ENCODE measurements at regions not wholly inside any gene's neighbourhood (a gene's known extent, or its start where the extent isn't known, plus 50 kb on each side); places are given as distances from the start of the nearest gene placed in this dataset.
A peak's percentile ranks its signal among the peaks of the same experiment; 100 is the strongest.

DNA sequence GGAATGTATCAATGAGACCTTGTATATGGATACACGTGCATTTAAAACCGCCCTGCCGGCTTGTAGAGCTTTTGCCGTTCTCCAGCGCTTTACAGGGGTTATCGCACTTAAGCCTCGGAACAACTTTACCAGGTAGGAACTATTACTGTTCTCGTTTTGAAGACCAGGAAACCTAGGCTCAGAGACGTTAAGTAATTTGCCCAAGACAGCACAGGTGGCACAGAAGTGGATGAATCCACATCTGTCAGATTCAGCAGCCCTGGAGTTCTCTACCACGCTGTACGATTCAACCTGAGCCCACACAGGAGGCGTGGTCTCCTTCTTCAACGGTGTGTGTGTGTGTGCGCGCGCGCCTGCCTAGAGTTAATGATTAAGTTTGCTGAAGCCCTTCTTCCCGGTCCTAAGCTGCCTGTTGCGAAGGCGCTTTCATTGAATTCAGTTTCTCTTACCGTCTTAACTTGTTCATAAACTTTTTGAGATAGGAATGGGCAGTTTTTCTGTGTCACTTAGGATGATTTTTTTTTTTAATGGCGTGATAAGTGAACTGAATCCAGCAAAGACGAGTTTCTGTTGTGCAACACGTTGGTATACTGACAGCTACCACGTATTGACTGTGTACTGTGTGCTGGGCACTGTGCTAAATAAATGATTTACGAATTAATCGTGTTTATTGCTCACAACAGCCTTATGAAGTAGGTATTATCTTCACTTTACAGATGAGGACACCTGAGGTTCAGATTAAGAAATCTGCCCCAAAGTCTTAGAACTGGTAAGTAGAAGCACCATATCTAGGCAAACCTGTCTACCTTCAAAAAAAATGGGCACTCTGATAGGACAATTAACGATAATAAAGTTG lies 67.4 kb downstream of the KCNRG start:
- peak; percentile 16 for FAIRE-seq
- TF ChIP-seq, protein P1, sequence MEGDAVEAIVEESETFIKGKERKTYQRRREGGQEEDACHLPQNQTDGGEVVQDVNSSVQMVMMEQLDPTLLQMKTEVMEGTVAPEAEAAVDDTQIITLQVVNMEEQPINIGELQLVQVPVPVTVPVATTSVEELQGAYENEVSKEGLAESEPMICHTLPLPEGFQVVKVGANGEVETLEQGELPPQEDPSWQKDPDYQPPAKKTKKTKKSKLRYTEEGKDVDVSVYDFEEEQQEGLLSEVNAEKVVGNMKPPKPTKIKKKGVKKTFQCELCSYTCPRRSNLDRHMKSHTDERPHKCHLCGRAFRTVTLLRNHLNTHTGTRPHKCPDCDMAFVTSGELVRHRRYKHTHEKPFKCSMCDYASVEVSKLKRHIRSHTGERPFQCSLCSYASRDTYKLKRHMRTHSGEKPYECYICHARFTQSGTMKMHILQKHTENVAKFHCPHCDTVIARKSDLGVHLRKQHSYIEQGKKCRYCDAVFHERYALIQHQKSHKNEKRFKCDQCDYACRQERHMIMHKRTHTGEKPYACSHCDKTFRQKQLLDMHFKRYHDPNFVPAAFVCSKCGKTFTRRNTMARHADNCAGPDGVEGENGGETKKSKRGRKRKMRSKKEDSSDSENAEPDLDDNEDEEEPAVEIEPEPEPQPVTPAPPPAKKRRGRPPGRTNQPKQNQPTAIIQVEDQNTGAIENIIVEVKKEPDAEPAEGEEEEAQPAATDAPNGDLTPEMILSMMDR (IDR thresholded peaks at IDR 0.05; ENCODE audit: insufficient read depth, missing control alignments): no peak
- DNase-seq (ENCODE audit: insufficient read length, low spot score): no peak

DNA sequence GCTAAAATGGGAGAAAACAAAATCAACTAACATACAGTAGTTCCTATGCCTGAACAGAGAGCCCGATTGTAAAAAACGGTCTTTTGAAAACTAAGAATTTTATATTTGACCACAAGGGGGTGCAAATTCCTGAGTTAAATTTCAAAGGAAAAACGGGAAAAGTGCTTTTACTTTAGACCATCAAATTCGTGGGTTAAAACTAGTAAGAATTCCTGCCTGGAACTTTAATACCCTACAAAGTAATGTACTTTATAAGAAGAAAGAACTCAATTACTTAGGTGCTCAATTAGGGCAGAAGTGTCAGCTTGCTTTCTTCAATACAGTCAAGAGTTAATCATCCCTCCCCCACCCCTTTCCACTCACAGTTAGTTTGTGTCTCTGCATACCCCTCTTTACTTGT lies 69.8 kb downstream of the KCNRG start:
- FAIRE-seq: no peak
- TF ChIP-seq, protein P1 (IDR thresholded peaks at IDR 0.05; ENCODE audit: insufficient read depth, missing control alignments): peak; percentile 50
- peak; percentile 31 for DNase-seq (ENCODE audit: insufficient read length, low spot score)

DNA sequence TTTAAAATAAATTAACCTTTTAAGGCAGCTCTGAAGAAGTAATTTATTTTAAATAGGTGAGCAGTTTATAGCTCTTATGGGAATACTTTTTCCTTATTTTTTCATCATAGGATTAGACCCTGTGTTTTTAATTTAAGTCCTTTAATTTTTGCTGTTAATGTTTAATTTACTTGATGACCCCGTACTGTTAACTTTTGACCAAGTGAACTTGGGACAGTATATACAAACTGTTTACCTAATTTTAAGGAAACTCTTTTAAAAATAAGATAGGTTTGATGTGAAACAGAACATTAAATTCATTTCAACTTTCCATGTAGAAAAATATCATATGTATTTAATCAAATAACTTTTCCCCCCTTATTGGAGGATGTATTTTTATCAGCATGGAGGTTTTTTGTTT lies 74.4 kb downstream of the KCNRG start:
- FAIRE-seq: no peak
- TF ChIP-seq, protein P1 (IDR thresholded peaks at IDR 0.05; ENCODE audit: insufficient read depth, missing control alignments): no peak

DNA sequence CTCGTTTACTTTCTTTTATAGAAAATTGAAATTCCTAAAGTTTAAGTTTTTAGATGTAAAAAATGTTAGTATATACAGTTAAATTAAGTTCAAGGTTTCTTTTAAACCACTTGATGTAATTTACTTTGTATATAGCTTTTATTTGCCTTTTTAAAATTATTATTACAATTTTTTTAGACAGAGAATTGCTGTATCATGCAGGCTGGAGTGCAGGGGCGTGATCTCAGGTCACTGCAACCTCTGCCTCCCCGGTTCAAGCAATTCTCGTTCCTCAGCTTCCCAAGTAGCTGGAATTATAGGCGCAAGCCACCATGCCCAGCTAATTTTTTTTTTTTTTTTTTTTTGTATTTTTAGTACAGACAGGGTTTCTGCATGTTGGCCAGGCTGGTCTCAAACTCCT lies 75.0 kb downstream of the KCNRG start:
- TF ChIP-seq, protein P1 (IDR thresholded peaks at IDR 0.05; ENCODE audit: insufficient read depth, missing control alignments): no peak
- FAIRE-seq (no peak), DNase-seq (ENCODE audit: insufficient read length, low spot score) (no peak)

More for the DNA sequence above, 74.4 kb downstream of the KCNRG start:
- no peak for DNase-seq (ENCODE audit: insufficient read length, low spot score)

DNA sequence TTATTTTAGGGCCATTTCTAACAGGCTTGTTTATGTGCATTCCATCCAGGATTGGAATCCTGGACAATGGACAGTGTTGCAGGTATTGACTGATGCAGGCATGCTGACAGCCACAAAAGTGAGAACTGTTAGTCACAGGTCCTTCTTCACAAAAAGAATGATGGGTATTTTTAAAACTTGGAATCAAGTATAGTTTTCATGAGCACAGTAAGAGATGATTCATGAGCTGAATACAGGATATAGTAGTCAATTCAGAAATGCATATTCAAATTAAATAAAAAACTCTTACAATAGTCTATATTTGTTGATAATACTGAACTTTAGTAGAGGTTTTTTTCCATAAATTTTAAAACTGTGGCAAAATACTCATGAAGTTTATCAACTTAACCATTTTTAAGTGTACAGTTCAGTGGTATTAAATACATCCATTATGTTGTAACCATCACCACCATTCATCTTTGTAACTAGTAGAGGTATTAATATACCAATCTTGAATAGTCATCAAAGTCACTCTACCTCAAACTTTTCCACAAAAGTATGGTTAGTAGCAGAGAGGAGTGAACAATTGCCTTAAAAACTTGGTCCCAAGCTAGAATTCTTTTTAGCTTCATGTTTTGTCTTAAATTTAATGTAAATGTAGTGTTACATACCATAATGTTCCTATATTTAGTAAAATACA lies 79.5 kb downstream of the KCNRG start:
- FAIRE-seq (no peak), DNase-seq (ENCODE audit: insufficient read length, low spot score) (no peak)
- TF ChIP-seq, protein P1 (IDR thresholded peaks at IDR 0.05; ENCODE audit: insufficient read depth, missing control alignments): no peak

DNA sequence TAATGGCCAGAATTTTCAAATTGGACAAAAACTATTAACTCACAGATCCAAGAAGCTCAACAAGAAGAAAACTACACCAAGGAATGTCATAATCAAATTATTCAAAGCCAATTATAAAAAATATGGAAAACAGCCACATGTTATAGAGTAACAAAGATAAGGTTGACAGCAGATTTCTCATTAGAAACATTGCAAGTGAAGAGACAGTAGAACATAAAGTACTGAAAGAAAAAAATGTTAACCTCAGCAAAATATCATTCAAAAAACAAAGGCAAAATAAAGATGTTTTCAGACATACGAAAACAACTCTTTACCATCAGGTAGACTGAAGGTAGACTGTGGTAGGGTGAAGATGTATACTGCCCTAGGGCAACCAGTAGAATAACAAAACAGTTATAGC lies 83.4 kb downstream of the KCNRG start:
- FAIRE-seq: no peak
- TF ChIP-seq, protein P1 (IDR thresholded peaks at IDR 0.05; ENCODE audit: insufficient read depth, missing control alignments): no peak
- DNase-seq (ENCODE audit: insufficient read length, low spot score): no peak

DNA sequence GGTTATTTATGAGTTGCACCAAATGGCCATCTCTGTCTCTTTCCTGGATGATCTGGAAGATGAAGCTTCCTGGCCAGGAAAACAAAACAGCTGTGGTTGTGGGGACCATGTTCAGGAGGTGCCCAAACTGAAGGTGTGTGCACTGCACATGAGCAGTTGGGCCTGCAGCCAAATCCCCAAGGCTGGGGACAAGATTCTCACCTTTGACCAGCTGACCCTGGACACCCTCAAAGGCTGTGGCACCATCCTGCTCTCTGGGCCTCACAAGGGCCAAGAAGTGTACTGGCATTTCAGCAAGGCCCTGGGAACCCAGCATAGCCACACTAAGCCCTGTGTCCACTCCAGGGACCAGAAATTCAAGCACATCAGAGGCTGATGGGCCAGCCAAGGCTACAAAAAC lies 84.2 kb downstream of the KCNRG start:
- FAIRE-seq (no peak), DNase-seq (ENCODE audit: insufficient read length, low spot score) (no peak)
- TF ChIP-seq, protein P1 (IDR thresholded peaks at IDR 0.05; ENCODE audit: insufficient read depth, missing control alignments): no peak

All from D721Med (cell line).